Activated T-cell treated with anti-CD3 and anti-CD28 coated beads, Interleukin-2, amount 50 U/mL, for 4 hours (primary cell): ENCODE measurements at regions not wholly inside any gene's neighbourhood (a gene's known extent, or its start where the extent isn't known, plus 50 kb on each side); places are given as distances from the start of the nearest gene placed in this dataset.
A peak's percentile ranks its signal among the peaks of the same experiment; 100 is the strongest.
"Not testable (repeated sequence)": the region's sequence is repeated elsewhere in the genome, so short reads cannot be mapped to it uniquely, and the experiment has no call there.

Experiments
- ATAC-seq, 2 donors: fragments of 200-7000 bp; cut with Tn5 transposase; one replicate each; pipeline ENCODE4 v1.10.0; 2021
- DNase-seq: peaks from one replicate; pipeline ENCODE4 v3.0.0-alpha.2; 2020
- H3K27me3 Mint-ChIP-seq: one replicate; pipeline ENCODE4 v1.8.0; 2021; ENCODE audit warnings: low read depth, mixed read lengths
- H3K36me3 Mint-ChIP-seq: one replicate; pipeline ENCODE4 v1.8.0; 2022; ENCODE audit warnings: mixed read lengths; ENCODE audit not compliant: insufficient read depth
- H3K4me1 Mint-ChIP-seq: one replicate; pipeline ENCODE4 v1.8.0; 2021; ENCODE audit warnings: low read depth, mixed read lengths
- H3K4me3 Mint-ChIP-seq: one replicate; pipeline ENCODE4 v1.8.0; 2021; ENCODE audit warnings: mild to moderate bottlenecking, moderate library complexity, mixed read lengths
- H3K9me3 Mint-ChIP-seq: one replicate; pipeline ENCODE4 v1.8.0; 2021; ENCODE audit warnings: mixed read lengths

- Mint-ChIP-seq H3K9me3 (no peaks in the 10 kb centered on the region), H3K4me1 (peaks cover 2% of the 10 kb centered on the region), H3K27me3 (no peaks in the 10 kb centered on the region), H3K4me3 (no peak overlapping the region), H3K36me3 (no peaks in the 10 kb centered on the region)
- DNase-seq (no peak), ATAC-seq (no peak)
Measured at GRCh38 chr3:31086148-31086547, 191.7 kb upstream of the GADL1 start.

- Mint-ChIP-seq H3K27me3 (no peaks in the 10 kb centered on the region), H3K9me3 (no peaks in the 10 kb centered on the region), H3K4me3 (no peak overlapping the region)
Measured at GRCh38 chr3:31086698-31087097, 192.2 kb upstream of the GADL1 start.

GRCh38 chr3:31091748-31092147, 197.3 kb upstream of the GADL1 start:
- Mint-ChIP-seq H3K4me1 (peaks cover 6% of the 10 kb centered on the region), H3K36me3 (no peaks in the 10 kb centered on the region), H3K27me3 (no peaks in the 10 kb centered on the region), H3K4me3 (no peak overlapping the region), H3K9me3 (no peaks in the 10 kb centered on the region)
- no peak for ATAC-seq
- no peak for DNase-seq

More at GRCh38 chr3:31086698-31087097, 192.2 kb upstream of the GADL1 start:
- no peak for DNase-seq
- ATAC-seq, result no peak
- peaks cover 2% of the 10 kb centered on the region for H3K4me1 Mint-ChIP-seq
- no peaks in the 10 kb centered on the region for H3K36me3 Mint-ChIP-seq

GRCh38 chr3:31092748-31093589, 198.5 kb upstream of the GADL1 start:
- Mint-ChIP-seq H3K36me3 (no peaks in the 10 kb centered on the region), H3K27me3 (no peaks in the 10 kb centered on the region), H3K9me3 (no peaks in the 10 kb centered on the region), H3K4me3 (no peak overlapping the region), H3K4me1 (peaks cover 13% of the 10 kb centered on the region)
- DNase-seq, result no peak
- ATAC-seq, result no peak

GRCh38 chr3:31093606-31094005, 199.1 kb upstream of the GADL1 start:
- DNase-seq (no peak), ATAC-seq (no peak)
- peaks cover 13% of the 10 kb centered on the region for H3K4me1 Mint-ChIP-seq
- H3K27me3 Mint-ChIP-seq, result no peaks in the 10 kb centered on the region
- no peaks in the 10 kb centered on the region for H3K9me3 Mint-ChIP-seq
- H3K4me3 Mint-ChIP-seq, result no peak overlapping the region
- H3K36me3 Mint-ChIP-seq, result no peaks in the 10 kb centered on the region

GRCh38 chr3:31094048-31094447, 199.6 kb upstream of the GADL1 start:
- H3K4me3 Mint-ChIP-seq, result no peak overlapping the region
- no peak for DNase-seq
- no peaks in the 10 kb centered on the region for H3K9me3 Mint-ChIP-seq
- H3K4me1 Mint-ChIP-seq, result peaks cover 13% of the 10 kb centered on the region
- H3K36me3 Mint-ChIP-seq, result no peaks in the 10 kb centered on the region
- ATAC-seq, result no peak
- H3K27me3 Mint-ChIP-seq, result no peaks in the 10 kb centered on the region

- H3K4me3 Mint-ChIP-seq, result no peak overlapping the region
- no peaks in the 10 kb centered on the region for H3K27me3 Mint-ChIP-seq
- DNase-seq (no peak), ATAC-seq (no peak)
- H3K4me1 Mint-ChIP-seq, result peaks cover 10% of the 10 kb centered on the region
- H3K36me3 Mint-ChIP-seq, result no peaks in the 10 kb centered on the region
- no peaks in the 10 kb centered on the region for H3K9me3 Mint-ChIP-seq
Measured at GRCh38 chr3:31095255-31095654, 200.8 kb upstream of the GADL1 start.

- H3K4me3 Mint-ChIP-seq, result no peak overlapping the region
- no peak for ATAC-seq
Measured at GRCh38 chr3:31096661-31097395, 202.4 kb upstream of the GADL1 start.

GRCh38 chr3:31100519-31100918, 206.1 kb upstream of the GADL1 start:
- DNase-seq (no peak), ATAC-seq (no peak)
- Mint-ChIP-seq H3K27me3 (no peaks in the 10 kb centered on the region), H3K4me3 (no peak overlapping the region), H3K36me3 (no peaks in the 10 kb centered on the region), H3K9me3 (no peaks in the 10 kb centered on the region), H3K4me1 (peaks cover 31% of the 10 kb centered on the region)

More at GRCh38 chr3:31096661-31097395, 202.4 kb upstream of the GADL1 start:
- Mint-ChIP-seq H3K9me3 (no peaks in the 10 kb centered on the region), H3K36me3 (no peaks in the 10 kb centered on the region), H3K4me1 (peaks cover 15% of the 10 kb centered on the region), H3K27me3 (no peaks in the 10 kb centered on the region)
- no peak for DNase-seq

- H3K27me3 Mint-ChIP-seq, H3K9me3 Mint-ChIP-seq, DNase-seq, ATAC-seq, H3K36me3 Mint-ChIP-seq, H3K4me3 Mint-ChIP-seq: not testable (repeated sequence)
- H3K4me1 Mint-ChIP-seq, result peaks cover 38% of the 10 kb centered on the region
Measured at GRCh38 chr3:31101285-31101684, 206.8 kb upstream of the GADL1 start.

- DNase-seq, result no peak
- no peaks in the 10 kb centered on the region for H3K36me3 Mint-ChIP-seq
- H3K9me3 Mint-ChIP-seq, result no peaks in the 10 kb centered on the region
- peaks cover 38% of the 10 kb centered on the region for H3K4me1 Mint-ChIP-seq
- no peaks in the 10 kb centered on the region for H3K27me3 Mint-ChIP-seq
- peak; percentile 63 to 70 for ATAC-seq
- H3K4me3 Mint-ChIP-seq, result no peak overlapping the region
Measured at GRCh38 chr3:31102196-31102879, 207.9 kb upstream of the GADL1 start.

GRCh38 chr3:31103181-31103580, 208.7 kb upstream of the GADL1 start:
- Mint-ChIP-seq H3K9me3 (no peaks in the 10 kb centered on the region), H3K36me3 (no peaks in the 10 kb centered on the region), H3K27me3 (no peaks in the 10 kb centered on the region), H3K4me3 (no peak overlapping the region), H3K4me1 (peaks cover 37% of the 10 kb centered on the region)
- DNase-seq, result no peak
- ATAC-seq, result no peak

- DNase-seq, result no peak
Measured at GRCh38 chr3:31103623-31104180, 209.2 kb upstream of the GADL1 start.

GRCh38 chr3:31105011-31105410, 210.6 kb upstream of the GADL1 start:
- Mint-ChIP-seq H3K9me3 (peaks cover 5% of the 10 kb centered on the region), H3K36me3 (no peaks in the 10 kb centered on the region), H3K4me1 (peaks cover 37% of the 10 kb centered on the region), H3K27me3 (no peaks in the 10 kb centered on the region), H3K4me3 (no peak overlapping the region)
- ATAC-seq, result no peak
- DNase-seq, result no peak

More at GRCh38 chr3:31103623-31104180, 209.2 kb upstream of the GADL1 start:
- Mint-ChIP-seq H3K27me3 (no peaks in the 10 kb centered on the region), H3K36me3 (no peaks in the 10 kb centered on the region), H3K4me3 (no peak overlapping the region), H3K9me3 (peaks cover 2% of the 10 kb centered on the region), H3K4me1 (peaks cover 37% of the 10 kb centered on the region)
- no peak for ATAC-seq
